Astrocyte (in vitro differentiated cells and primary cell): ENCODE measurements at regions not wholly inside any gene's neighbourhood (a gene's known extent, or its start where the extent isn't known, plus 50 kb on each side); places are given as distances from the start of the nearest gene placed in this dataset.

Experiments
- CTCF ChIP-seq: IDR thresholded peaks from 2 replicates; pipeline ENCODE4 v1.5.1; 2011; ENCODE audit warnings: low read depth, mild to moderate bottlenecking, inconsistent platforms, low read length, moderate library complexity; ENCODE audit not compliant: insufficient read depth
- EZH2 ChIP-seq: IDR thresholded peaks from 2 replicates; pipeline ENCODE4 v1.6.1; 2012; ENCODE audit warnings: mild to moderate bottlenecking, low read length, inconsistent platforms; ENCODE audit not compliant: insufficient read depth

- TF ChIP-seq CTCF (no peak), EZH2 (no peak)
Observed at GRCh38 chr16:24424364-24424763, 115.0 kb upstream of the RBBP6 start.
